ENCODE measurements at regions not wholly inside any gene's neighbourhood (a gene's known extent, or its start where the extent isn't known, plus 50 kb on each side); places are given as distances from the start of the nearest gene placed in this dataset.

DNA sequence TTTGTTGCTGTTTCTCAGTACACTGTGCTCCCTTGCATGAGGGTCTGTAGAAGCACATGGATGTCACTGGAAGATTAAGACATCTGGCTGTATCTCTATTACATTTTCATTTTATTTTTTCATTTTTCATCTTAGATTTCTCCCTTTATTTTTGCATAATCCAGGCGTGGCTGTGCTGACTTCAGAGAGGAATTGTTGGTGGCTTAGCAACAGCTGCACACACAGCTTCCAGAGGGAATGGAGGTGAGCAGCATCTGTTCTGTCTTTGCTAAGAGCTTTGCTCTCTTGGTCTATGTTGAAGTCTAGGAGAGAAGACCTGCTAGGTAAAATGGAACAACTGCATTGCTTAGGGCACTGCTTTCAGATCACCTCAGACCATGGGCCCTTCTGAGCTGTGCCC lies 254.4 kb upstream of the SP4 start:
- no peak for TF ChIP-seq POLR2A (IDR thresholded peaks at IDR 0.05)
- TF ChIP-seq POLR2AphosphoS5 (IDR thresholded peaks at IDR 0.05; ENCODE audit: insufficient read depth in 1 of 2, low read depth in 1 of 2), result no peak
